GM18909 (cell line): ENCODE measurements at regions not wholly inside any gene's neighbourhood (a gene's known extent, or its start where the extent isn't known, plus 50 kb on each side); places are given as distances from the start of the nearest gene placed in this dataset.

Experiments
- ATAC-seq: cut with Tn5 transposase; IDR thresholded peaks from one replicate; pipeline ENCODE4 v1.9.1; 2021; ENCODE audit warnings: mild to moderate bottlenecking; ENCODE audit not compliant: unreplicated experiment, poor library complexity

DNA sequence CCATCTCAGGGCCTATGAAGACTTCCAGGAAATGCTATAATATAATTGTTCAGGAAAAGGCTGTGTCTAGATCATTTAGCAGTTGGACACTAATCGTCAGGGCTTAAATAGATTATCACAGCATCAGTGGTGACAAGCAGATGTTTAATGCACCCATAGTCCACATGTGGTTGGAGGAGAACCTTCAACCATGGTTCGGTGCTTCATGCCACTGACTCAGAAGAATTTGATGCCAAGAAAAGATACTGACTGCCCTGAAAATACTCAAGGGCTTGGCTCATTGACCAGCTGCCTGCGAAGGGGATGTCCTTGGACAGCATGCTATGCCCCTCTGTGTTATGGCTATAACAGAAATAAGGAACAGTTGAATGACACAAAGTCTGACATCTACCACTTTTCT, 175.7 kb downstream of the HHIPL2 start:
- ATAC-seq = no peak

DNA sequence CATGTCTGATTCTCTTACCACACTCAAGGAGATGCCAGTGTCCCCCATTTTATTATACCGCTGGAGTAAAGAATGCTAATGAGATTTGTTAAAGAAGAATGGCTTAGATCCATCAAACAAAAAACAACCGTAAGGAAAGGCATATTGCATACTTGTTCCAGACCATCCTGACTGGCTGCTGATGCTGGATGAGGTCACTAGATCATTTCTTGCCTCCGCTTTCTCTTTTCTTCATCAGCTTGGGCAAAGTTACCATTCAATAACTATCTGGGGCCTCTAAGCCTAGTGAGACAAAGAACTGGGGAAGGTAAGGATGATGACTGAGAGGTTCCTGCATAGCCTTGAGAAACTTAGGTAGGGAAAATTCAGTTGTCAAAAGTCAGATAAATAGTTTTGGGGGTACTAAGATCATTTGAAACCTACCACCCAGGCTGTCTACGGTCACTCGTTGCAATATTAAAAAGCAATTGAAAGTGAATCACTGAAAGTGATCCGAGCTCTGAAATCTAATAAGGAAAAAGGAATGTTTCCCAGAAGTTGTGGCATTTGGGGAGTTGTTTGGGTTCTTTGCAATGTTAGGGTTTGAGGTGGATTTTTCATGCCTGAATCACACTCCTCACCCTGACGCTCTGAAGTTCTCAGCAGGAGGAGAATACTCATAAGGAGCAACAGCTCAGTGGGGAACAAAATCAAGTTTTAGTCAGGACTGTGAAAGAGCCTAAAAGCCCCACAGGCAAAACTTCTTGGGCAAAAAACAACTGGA, 176.8 kb downstream of the HHIPL2 start:
- ATAC-seq = no peak

DNA sequence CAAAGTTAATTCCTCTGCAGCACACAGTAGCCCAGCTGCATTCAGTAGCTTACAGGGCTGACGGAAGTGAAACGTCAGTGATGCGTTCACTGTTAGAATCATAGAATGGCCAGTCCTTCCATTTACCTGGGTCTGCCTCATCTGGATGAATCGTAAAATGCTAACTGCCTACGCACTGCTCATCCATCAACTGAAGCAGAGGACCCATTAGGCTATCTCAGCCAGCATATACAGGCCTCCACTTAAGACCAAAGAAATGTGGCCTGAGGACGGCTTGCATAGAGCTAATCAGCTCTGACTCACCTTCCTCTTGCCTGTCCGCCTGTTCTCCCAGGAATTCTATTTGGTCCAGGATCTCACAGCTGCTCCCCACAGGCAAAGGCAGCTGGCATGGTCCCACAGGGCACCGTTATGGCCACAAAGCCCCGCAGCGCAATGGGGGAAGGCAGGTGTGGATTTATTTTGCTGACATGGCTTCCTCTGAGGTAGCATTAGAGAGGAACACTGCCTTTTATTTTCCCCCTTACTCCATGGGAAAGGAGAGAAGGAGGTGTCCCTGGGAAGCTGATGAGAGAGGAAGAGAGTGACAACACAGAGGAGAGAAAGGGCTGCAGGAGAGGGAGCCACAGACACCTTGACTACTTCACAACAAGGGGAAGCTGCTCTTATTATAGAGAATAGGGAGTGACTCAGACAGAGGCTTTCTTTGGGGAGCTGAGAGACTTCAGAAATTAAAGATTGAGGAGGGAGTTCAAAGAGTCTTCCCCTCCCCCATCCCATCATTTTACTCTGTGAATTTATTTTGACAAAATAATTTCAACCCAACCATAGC, 177.6 kb downstream of the HHIPL2 start:
- ATAC-seq = no peak

DNA sequence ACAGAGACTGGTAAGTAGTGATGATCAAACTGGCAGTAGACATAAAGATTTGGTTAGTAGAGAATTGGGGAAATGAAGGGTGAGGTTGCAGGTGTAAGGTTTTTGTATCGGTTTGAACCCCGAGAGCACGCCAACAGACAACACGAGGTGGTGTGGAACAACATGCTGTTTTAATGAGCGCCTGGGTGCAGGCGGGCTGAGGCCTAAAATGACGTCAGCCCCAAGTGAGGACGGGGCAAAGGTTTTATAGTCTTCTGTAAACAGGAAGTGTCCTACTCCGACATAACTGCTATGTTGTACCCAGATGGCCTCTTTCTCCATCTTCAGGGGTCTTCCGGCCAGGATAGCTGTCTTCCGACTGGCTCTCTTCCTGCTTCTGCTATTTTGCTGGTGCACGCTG, 178.8 kb downstream of the HHIPL2 start:
- ATAC-seq = no peak

DNA sequence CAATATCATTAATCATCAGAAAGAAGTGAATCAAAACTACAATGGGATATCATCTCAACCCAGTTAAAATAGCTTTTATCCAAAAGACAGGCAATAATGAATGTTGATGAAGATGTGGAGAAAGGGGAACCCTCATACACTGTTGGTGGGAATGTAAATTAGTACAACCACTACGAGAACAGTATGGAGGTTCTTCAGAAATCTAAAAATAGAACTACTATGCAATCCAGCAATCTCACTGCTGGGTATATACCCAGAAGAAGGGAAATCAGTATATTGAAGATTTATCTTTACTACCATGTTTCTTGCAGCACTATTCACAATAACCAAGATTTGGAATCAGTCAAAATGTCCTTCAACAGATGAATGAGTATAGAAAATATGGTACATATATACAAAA, 189.8 kb downstream of the HHIPL2 start:
- ATAC-seq = no peak

DNA sequence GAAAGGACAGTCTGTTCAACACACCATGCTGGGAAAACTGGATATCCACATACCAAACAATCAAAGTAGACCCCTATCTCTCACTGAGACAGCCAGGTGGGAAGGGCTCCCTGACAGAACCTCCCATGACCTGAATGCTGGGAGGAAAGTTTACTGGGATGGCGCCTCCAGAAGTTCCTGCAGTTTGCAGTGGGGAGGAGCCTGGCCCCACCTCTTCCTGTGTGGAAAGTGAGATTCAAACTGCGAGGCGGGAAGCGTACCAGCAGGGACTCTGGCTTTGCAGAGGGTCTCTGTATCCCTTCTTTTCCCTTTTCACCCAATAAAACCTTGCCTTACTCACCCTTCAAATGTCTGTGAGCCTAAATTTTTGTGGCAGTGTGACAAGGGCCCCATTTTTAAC, 190.7 kb downstream of the HHIPL2 start:
- no peak for ATAC-seq

DNA sequence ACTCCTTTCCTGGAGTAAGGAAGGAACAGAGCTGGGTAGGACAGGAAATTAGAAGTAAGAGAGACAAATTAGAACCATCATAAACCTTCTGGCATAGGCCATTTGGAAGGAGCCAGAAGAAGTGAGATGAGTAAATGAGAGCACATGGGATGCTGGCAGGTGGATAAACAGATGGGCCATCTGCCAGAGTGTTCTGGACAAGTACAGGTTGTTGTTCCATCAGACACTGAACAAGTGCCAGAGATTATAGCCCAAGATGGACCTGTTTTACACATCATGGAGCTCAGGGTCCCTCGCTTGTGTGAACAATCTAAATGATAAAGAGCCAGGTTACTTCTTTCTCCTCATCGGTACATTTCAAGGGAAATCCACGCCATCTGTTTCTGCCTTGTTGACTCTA, 200.3 kb downstream of the HHIPL2 start:
- ATAC-seq = no peak

DNA sequence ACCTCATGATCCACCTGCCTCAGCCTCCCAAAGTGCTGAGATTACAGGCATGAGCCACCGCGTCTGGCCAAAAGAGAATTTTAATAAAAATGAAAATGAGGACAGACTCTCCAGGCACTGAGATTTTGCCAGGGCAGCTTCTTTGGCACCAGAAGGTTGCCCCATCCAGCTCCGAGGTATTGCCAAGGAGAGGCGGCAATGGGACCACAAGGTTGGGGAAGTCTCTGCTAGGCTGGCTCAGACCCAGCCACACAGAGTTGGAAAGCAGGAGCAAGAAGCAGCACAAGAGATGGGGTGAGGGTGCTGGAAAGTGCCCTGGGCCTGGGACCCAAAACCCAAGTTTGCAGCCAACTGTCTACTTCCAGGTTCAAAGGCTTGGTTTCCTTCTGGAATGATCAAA, 200.9 kb downstream of the HHIPL2 start:
- no peak for ATAC-seq

DNA sequence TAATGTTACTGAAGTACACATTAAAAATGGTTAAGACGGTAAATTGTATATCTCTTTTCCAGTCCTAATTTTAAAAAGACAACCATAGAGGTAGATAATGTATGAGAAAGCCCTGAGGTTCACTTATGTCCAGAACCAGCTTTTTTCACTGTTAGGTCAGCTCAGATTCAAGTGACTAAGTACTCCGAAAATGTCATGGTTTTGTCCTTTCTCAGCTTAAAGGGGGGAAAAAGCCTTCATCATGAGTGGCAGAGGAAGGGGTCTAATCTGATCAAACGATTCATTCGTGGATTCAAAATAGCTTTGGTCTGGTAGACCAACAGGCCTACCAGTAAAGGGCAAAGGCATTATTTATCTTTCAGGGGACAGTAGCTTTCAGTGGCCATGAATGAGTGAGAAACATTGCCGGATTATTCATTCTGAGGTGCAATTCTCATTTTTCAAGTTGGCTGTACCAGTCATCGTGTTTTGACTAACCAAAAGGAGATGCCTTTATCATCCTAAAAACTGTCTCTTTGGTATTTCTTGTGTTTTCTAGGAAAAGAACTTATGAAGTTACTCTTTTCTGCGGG, 208.4 kb downstream of the HHIPL2 start:
- no peak for ATAC-seq

DNA sequence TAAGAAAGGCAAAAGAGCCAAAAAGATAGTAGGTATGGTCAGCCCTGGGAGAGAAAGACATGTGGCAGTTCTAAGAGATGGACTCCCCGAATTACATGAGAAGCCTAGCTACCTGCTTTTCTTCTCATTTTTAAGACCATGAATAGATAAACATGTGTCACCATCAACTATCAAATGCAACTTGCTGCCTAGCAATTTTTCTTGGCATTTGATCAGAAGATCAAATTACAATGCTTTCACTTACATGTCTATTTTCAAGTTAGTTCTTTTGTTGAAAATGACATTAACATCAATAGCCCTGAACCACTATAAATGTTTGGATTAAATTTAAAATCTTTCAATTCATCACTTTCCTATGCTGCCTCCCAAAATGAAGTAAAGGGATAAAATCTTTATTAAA, 212.3 kb downstream of the HHIPL2 start:
- no peak for ATAC-seq

DNA sequence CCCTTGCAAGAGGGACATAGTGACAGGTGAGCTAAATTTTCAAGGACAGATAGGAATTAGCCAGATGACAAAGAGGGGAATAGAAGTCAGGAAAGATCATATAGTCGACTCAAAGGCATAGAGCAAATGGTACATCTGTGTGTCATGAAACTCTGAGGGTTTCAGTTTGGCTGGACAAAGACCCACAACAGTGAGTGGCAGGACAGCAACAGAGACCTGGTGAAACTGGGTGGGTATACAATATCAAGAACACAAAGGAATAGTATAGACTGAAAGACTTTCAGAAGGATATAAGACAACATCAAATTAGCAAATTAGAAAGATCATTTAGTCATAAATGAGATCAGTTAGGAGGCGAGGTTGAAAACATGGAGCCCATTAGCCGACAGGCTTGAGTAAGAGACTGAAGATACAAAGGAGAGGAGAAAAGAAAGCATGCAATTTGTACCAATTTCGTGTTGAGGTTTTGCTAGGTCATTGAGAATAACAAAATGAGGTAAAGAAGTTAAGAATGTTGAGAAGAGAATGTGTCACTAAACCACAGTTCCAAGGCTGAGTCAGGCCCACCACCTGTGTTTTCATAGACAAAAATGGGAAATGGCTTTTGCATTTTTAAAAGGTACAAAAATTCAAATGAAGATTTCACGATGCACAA, 213.8 kb downstream of the HHIPL2 start:
- no peak for ATAC-seq

DNA sequence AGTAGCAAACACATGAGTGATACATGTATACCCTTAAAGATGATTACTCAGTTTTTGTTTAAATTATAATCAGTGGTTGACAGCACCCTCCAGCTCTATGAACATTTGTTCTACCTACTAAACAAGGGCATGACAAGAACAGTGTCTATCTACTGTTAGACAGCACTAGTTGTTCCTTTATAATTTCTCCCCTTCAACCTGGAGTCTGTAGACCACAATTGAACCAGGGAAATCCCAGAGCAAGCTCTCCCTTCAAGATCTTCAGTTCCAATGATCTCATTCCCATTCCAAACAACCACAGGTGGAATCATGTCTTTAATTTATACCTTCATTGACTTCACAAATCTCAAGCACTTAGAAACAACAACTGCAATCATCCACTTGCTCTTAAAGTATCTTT, 216.1 kb downstream of the HHIPL2 start:
- ATAC-seq = no peak

DNA sequence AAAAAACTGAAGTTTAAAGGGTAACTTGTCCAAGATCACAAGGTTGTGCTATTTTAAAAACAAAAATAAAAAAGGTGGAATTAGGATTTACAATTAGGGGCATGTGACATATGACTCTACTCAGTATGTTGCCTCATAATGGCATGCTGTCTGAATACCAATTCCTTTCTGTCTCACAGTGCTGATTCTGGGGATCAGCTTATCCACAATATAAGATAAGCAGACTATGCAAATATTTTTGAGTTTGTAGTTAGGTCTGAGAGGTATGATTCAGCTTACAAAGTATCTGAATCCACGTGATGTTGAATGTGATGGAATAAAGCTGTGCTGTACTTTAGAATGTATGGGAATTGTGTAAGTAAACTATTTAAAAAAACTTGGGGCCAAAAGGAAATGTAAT, 216.6 kb downstream of the HHIPL2 start:
- no peak for ATAC-seq

DNA sequence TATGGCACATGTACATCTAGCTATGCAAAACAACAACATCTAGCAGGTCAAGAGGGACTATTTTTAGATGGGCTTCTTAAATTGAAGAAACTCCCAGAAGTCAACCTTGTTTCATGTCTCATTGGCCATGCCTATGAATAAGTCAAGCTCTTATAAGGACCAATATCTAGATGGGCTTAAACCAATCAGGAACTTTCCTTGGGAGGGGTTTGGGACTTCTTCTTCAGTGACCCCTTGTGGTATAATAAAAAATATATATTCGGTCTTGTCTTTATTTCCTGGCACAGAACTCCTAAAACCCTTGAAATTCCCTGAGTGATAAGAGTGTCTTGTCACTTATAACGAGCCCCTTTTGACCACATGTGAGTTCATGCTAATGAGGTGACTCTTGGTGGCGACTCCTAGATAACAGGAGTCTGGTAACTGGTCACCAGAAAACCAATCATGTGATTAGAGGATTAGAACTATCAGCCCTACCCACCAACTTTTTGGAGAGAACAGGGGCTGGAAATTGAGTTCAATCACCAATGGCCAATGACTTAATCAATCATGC, 218.3 kb downstream of the HHIPL2 start:
- ATAC-seq = no peak

DNA sequence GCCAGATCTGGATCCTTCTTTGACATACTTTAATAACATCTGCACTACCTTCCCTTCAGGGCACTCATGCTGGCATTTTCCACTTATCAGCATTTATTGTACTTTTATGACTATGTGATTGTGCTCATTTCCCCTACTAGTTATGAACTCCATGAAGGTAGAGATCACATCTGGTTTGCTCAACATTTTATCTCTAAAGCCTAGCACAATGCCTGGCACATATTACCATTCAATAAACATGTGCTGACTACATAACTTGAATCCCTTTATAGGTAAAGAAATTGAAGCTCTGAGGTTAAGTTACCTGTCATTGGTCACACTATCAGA, 221.2 kb downstream of the HHIPL2 start:
- no peak for ATAC-seq

DNA sequence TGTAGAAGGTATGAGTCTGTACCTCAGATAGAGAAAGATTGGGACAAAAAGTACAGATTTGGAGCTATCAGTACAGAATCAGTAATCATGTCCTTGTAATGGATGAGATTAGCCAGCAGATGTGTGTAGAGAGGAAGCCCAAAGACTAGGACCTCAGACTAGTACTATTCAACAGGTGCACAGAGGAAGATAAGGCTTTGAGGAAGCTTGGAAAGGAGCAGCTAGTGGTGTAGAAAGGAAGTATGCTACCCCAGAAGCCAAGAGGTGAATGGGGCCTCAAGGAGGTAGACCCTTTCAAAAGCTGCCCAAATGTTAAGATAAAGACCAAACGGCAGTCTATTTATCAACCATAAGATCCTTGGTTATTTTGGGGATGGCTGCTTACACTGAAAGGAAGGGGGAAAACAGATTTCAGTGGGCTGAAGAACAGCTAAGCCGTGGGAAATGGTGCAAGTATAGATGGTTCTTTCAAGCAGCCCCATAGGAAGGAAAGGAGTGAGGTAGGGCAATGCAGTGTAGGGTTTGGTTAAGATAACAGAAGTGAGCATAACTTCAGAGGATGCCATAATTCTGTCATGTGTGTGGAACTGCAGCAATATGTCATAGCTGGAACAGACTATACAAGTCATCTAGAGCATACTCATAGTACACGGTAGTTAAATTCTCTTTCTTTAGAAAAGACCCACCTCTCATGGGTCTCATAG, 221.7 kb downstream of the HHIPL2 start:
- ATAC-seq = no peak

DNA sequence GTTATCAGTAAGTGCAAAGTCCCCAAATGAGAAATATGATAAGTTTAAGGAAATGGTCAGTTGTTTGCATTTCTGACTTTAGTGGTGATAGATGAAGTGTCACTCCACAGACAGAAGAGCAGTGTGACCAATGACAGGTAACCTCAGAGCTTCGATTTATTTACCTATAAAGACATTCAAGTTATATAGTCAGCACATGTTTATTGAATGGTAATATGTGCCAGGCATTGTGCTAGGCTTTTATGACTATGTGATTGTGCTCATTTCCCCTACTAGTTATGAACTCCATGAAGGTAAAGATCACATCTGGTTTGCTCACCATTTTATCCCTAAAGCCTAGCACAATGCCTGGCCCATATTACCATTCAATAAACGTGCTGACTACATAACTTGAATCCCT, 222.4 kb downstream of the HHIPL2 start:
- ATAC-seq = no peak

DNA sequence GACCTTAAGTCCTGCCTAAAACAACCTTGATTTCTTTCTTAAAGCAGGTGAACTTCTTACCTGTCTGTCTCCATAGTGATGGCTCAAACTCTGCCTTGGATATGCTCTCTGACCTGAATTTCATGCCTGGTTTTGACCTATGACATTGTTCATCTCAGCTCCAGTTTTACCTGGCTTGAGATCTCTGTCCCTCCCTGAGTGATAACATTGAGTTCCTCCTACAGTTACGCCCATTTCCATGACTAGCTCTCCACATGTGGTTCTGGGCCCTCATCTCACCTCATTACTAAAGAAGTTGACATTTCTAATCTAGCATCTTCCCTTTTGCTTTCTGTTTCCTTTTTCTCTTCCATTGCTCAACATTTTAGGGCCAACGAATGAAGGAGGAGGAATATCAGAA, 233.1 kb downstream of the HHIPL2 start:
- no peak for ATAC-seq

DNA sequence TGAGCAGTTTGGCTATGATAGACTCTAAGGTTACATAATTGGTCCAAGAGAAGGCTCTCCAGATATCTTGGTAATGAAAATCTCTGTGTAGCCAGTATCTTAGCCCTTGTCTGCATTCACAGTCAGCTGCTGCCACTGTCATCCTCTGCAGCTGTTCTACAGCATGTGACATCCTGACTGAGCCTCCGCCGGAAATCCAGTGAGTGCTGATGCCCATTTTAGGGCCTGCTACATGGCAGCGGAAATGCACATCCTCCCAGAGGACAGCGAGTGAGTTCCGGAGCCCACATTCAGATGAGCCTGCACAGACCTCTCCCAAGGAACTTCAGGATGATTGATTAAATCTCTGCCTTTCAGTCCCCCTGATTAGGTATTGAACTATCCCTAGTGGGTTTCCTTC, 237.1 kb downstream of the HHIPL2 start:
- peak; percentile 85 for ATAC-seq

DNA sequence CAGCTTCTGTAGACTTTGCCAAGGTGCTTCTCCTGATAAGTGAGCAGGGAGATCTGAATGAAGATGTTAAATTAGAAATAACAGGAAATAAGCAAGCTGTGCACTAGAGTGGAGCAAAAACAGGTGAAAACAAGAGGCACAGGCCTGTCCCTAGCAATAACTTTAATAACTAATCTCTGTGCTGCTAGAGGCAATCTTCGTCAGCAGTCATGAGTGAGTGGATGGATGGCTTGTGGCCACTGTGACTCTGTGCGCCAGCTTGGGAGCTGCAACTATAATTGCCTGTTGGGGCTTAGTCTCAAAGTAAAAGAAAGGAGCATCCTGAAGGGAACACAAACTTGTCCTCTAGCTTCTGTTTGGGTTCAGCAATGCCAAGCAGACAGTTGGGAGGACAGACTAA, 240.3 kb downstream of the HHIPL2 start:
- ATAC-seq = no peak
